Ovary (tissue), 7 donors: ENCODE measurements at regions not wholly inside any gene's neighbourhood (a gene's known extent, or its start where the extent isn't known, plus 50 kb on each side); places are given as distances from the start of the nearest gene placed in this dataset.

Experiments
- DNase-seq, 5 donors: peaks; one replicate each; pipeline ENCODE4 v3.0.0-alpha.2; 2019 to 2020
- H3K27ac ChIP-seq, 2 donors: fragments of 200-600 bp; one replicate each; pipeline versions ENCODE4 v1.5.1 to v1.8.0; 2019 to 2022
- H3K27me3 ChIP-seq: fragments of 200-600 bp; one replicate; pipeline ENCODE4 v1.8.0; 2022
- H3K36me3 ChIP-seq: fragments of 200-600 bp; sonication (generic); one replicate; pipeline ENCODE4 v1.5.1; 2019
- H3K4me1 ChIP-seq: one replicate; pipeline ENCODE4 v1.8.1; 2013; ENCODE audit warnings: mild to moderate bottlenecking, moderate library complexity; ENCODE audit not compliant: insufficient read depth
- H3K4me3 ChIP-seq: fragments of 200-600 bp; sonication (generic); one replicate; pipeline ENCODE4 v1.5.1; 2017
- H3K9me3 ChIP-seq, 2 donors: fragments of 200-600 bp in 1 of 2; sonication (generic) in 1 of 2; one replicate each; pipeline versions ENCODE4 v1.5.1 to v1.8.1; 2013 to 2019; ENCODE audit warnings: mild to moderate bottlenecking in 1 of 2, moderate library complexity in 1 of 2
- CTCF ChIP-seq, 3 donors: fragments of 450-650 bp in 2 of 3; fragments of 200-600 bp in 1 of 3; IDR thresholded peaks; one replicate each; pipeline versions ENCODE4 v1.5.1 to v1.8.0; 2016 to 2022; ENCODE audit warnings: antibody characterized with exemption in 3 of 3, mild to moderate bottlenecking in 1 of 3
- EP300 ChIP-seq: sonication (generic); formaldehyde crosslinking; IDR thresholded peaks from one replicate; pipeline ENCODE4 v1.6.1; 2017; ENCODE audit warnings: antibody characterized with exemption
- POLR2A ChIP-seq: fragments of 450-650 bp; IDR thresholded peaks from one replicate; pipeline ENCODE4 v1.6.1; 2017; ENCODE audit warnings: antibody characterized with exemption, mild to moderate bottlenecking, moderate library complexity
- WGBS, 3 donors: extraction: QIAGEN DNeasy Blood & Tissue Kit in 1 of 3; methylation state at CpG; one replicate each; pipeline versions ENCODE4 v1.1.5 to v1.1.7; 2013 to 2017; 5-methylcytosine and 5-hydroxymethylcytosine counted together
- intact Hi-C, 4 donors: fragments of 100-400 bp; cut with DNase I; formaldehyde crosslinking; loops; one replicate each; pipeline versions ENCODE4 v1.11.0 to v1.15.1; 2022 to 2023
- donor health status: DM: no; HTN: no; CAD: no; lungs with moderate emphysema.
- donor health status: DM: no; HTN: no; CAD: no.
- donor health status: Bipolar disorder and iron deficiency.
- donor health status: DM: no; HTN: no; CAD: no.
- donor health status: DM: yes; HTN: yes; CAD: no.

GRCh38 chr10:124211921-124212320, 118.5 kb upstream of the CHST15 start:
- Histone ChIP-seq H3K4me1 (no peaks in the 10 kb centered on the region), H3K9me3 (no peaks in the 10 kb centered on the region), H3K4me3 (no peak overlapping the region), H3K36me3 (no peaks in the 10 kb centered on the region), H3K27me3 (no peaks in the 10 kb centered on the region), H3K27ac (no peak overlapping the region)
- DNase-seq = no peak
- 90% methylated on average over 8 of the region's 8 CpGs for WGBS, 3 donors
- TF ChIP-seq EP300 (no peak), POLR2A (no peak), CTCF (IDR thresholded peaks at IDR 0.05) (no peak)
- intact Hi-C loops = no loop called here

DNA sequence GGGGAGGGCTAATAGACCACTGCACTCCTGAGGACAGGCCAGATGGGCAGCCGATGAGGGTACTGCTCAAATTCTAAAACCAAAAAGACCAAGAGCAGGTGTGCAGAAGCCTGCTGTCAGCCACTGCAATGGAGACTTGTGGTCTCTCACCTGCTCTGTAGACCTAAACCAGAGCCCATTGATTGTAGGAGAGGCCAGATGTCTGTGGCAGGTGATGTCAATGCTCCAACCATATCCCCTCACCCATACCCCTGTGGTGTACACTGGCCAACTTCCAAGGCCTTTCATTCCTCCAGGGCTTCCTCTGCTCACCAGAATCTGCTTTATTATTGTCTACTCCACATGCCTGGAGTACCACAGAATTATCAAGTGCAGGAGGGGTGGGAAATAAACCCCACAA, 116.9 kb upstream of the CHST15 start:
- Histone ChIP-seq H3K4me1 (no peaks in the 10 kb centered on the region), H3K4me3 (no peak overlapping the region), H3K9me3 (no peaks in the 10 kb centered on the region), H3K27me3 (no peaks in the 10 kb centered on the region), H3K36me3 (no peaks in the 10 kb centered on the region), H3K27ac (no peak overlapping the region)
- TF ChIP-seq CTCF (IDR thresholded peaks at IDR 0.05) = no peak
- no peak for TF ChIP-seq POLR2A
- no peak for TF ChIP-seq EP300
- WGBS, 3 donors = 76 to 100% (median 92%) methylated on average over 1 of the region's 1 CpG
- no peak for DNase-seq
- intact Hi-C loops = no loop called here

GRCh38 chr10:124207391-124207790, 114.0 kb upstream of the CHST15 start:
- no peak for TF ChIP-seq CTCF (IDR thresholded peaks at IDR 0.05)
- no peak for TF ChIP-seq POLR2A
- TF ChIP-seq EP300 = no peak
- H3K4me1 ChIP-seq = no peaks in the 10 kb centered on the region
- no peaks in the 10 kb centered on the region for H3K27me3 ChIP-seq
- 89 to 93% (median 91%) methylated on average over 5 of the region's 5 CpGs for WGBS, 3 donors
- H3K9me3 ChIP-seq = no peaks in the 10 kb centered on the region
- H3K36me3 ChIP-seq = no peaks in the 10 kb centered on the region
- no peak overlapping the region for H3K27ac ChIP-seq
- intact Hi-C loops = no loop called here
- no peak overlapping the region for H3K4me3 ChIP-seq
- no peak for DNase-seq

DNA sequence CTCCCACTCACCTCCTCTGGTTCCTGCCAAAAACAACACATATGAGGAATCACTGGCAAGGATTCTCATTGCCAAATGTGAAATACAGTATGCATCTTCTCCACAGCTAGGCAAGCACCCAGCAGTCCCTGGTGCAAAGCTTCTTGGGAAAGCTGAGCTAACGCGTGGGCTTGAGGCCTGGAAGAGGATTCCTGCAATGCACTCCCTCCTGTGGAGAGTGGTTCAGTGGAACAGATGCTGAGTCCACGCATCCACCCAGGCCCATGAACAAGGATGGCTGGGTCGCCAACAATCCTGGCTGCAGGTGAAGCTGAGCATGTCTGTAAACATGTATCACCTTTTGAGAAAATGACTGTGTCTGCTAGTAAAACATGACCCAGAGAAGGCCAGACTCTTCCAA, 113.2 kb upstream of the CHST15 start:
- no peaks in the 10 kb centered on the region for H3K9me3 ChIP-seq
- no peaks in the 10 kb centered on the region for H3K4me1 ChIP-seq
- WGBS, 3 donors = 53 to 63% (median 59%) methylated on average over 4 of the region's 4 CpGs
- intact Hi-C loops = no loop called here
- TF ChIP-seq CTCF (IDR thresholded peaks at IDR 0.05) = no peak
- no peak for TF ChIP-seq EP300
- no peak for TF ChIP-seq POLR2A
- DNase-seq = no peak
- no peaks in the 10 kb centered on the region for H3K36me3 ChIP-seq
- no peak overlapping the region for H3K4me3 ChIP-seq
- H3K27ac ChIP-seq = no peak overlapping the region
- no peaks in the 10 kb centered on the region for H3K27me3 ChIP-seq

DNA sequence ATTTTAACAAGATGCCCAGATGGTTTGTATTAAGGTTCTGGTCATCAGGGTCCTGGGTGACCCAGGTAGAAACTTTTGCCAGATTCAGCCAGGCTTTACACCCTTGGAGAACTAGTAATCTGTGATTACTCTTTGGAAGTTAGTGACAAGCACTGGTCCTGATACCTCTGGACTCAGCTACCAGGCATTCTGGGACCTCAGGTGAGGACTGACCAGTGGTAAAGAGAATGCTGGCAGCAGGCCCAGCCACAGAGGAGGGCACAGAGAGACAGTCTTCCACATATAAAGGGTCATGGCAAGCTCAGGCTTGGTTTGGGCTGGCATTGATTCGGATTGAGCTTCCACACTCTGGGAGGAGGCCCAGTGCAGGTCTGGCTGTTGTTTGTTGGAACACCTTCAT, 112.0 kb upstream of the CHST15 start:
- Histone ChIP-seq H3K27ac (no peak overlapping the region), H3K4me3 (no peak overlapping the region), H3K4me1 (no peaks in the 10 kb centered on the region), H3K27me3 (no peaks in the 10 kb centered on the region), H3K36me3 (no peaks in the 10 kb centered on the region), H3K9me3 (no peaks in the 10 kb centered on the region)
- 84 to 93% (median 89%) methylated on average over 1 of the region's 1 CpG for WGBS, 3 donors
- no peak for DNase-seq
- TF ChIP-seq POLR2A = no peak
- TF ChIP-seq CTCF (IDR thresholded peaks at IDR 0.05) = no peak
- intact Hi-C loops = no loop called here
